GM21390 (cell line): ENCODE measurements at regions not wholly inside any gene's neighbourhood (a gene's known extent, or its start where the extent isn't known, plus 50 kb on each side); places are given as distances from the start of the nearest gene placed in this dataset.

Experiments
- ATAC-seq: cut with Tn5 transposase; IDR thresholded peaks from one replicate; pipeline ENCODE4 v1.9.1; 2021; ENCODE audit not compliant: unreplicated experiment

- ATAC-seq = no peak
Observed at GRCh38 chr2:81706856-81707255, 1402.3 kb upstream of the LRRTM1 start.

- no peak for ATAC-seq
Observed at GRCh38 chr2:81703831-81704230, 1399.3 kb upstream of the LRRTM1 start.

- no peak for ATAC-seq
Observed at GRCh38 chr2:81692566-81692965, 1388.0 kb upstream of the LRRTM1 start.

GRCh38 chr2:81675641-81676040, 1371.1 kb upstream of the LRRTM1 start:
- no peak for ATAC-seq

DNA sequence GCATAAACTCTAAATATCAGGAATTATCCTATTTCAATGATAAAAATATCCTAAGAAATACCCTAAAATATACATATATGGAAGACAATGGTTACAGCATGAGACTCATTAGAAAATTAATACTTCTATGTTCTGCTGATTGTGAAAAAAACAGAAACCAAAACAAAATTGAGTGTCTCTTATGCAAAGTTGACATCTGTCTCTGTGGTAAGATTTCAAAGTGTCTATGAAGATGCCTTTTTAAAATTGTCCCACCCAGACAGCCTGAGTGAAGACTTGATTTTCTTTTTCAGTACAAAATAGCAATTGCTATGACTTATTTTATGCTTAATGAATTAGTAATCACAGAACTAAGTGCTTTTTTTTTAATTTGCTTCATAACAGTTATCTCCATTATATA, 1368.4 kb upstream of the LRRTM1 start:
- no peak for ATAC-seq

- ATAC-seq = no peak
Observed at GRCh38 chr2:81672516-81672915, 1368.0 kb upstream of the LRRTM1 start.

- ATAC-seq = no peak
Observed at GRCh38 chr2:81670885-81671284, 1366.3 kb upstream of the LRRTM1 start.

DNA sequence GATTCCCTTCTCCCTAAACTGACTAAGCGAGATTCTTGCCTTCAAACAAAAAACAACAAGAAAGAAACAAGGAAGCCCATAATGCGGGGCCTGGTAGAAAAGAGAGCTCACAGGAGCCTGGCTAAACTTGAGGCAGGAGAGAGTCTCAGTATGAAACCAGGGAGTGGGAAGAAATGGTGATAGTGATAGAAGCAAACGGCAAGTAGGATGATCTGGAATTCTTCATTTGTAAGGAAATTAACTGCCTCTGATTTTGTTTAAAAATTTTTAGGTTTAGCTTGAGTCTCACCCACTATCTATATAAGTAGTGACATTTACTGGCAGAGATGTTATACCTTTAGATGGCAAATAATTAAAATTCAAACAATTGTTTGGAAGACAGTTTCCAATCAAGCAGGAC, 1356.5 kb upstream of the LRRTM1 start:
- ATAC-seq = no peak

DNA sequence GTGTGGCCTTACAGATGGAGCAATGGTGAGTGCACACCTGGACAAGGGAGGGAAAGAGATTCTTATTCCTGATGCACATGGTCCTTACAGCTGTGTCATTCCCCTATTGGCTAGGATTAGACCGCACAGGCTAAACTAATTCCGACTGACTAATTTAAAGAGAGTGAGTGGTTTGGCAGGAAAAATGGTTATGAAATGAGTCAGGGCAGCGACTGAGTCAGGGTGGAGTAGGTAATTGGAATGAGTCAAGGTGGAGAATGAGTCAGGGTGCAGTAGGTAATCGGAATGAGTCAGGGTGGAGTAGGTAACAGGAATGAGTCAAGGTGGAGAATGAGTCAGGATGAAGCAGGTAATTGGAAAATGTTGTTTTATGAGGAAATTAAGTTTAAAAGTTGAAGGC, 1353.7 kb upstream of the LRRTM1 start:
- ATAC-seq = no peak

- ATAC-seq = no peak
Observed at GRCh38 chr2:81650048-81650971, 1345.8 kb upstream of the LRRTM1 start.

- no peak for ATAC-seq
Observed at GRCh38 chr2:81648806-81649205, 1344.3 kb upstream of the LRRTM1 start.

DNA sequence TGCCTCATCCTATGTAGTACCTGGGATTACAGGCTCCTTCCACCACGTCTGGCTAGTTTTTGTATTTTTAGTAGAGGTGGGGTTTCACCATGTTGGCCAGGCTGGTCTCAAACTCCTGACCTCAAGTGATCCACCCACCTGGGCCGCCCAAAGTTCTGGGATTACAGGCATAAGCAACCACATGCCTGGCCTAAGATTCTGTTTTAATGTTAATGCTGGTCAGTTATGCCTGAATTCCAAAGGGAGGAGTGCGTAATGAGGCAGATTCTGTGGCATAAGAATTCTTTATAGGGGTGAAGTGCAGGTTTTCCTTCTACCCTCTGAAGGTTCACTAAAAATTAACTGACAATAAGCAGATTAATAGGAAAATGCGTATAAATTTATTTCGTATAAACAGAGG, 1343.8 kb upstream of the LRRTM1 start:
- ATAC-seq = no peak

- no peak for ATAC-seq
Observed at GRCh38 chr2:81647715-81648230, 1343.2 kb upstream of the LRRTM1 start.

- no peak for ATAC-seq
Observed at GRCh38 chr2:81645745-81646301, 1341.3 kb upstream of the LRRTM1 start.

- no peak for ATAC-seq
Observed at GRCh38 chr2:81644189-81644588, 1339.6 kb upstream of the LRRTM1 start.

DNA sequence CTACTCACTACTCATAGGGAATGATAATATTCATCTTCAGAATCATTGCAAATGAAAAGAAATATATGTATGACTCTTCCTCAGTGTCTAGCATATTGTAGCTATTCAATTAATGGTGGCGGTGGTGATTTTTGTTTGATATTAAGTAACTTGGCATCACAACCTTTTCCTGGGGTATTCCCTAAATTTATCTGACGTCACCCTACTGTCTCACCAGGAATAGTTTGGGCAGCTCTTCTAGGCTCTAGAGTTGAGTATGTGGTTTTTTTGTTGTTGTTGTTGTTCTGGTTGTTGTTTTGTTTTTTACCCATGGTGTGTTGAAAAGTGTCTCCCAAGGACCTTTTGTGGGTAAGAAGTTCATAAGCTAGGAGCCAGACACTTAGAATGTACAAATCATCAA, 1320.3 kb upstream of the LRRTM1 start:
- no peak for ATAC-seq

GRCh38 chr2:81600088-81600487, 1295.5 kb upstream of the LRRTM1 start:
- ATAC-seq = no peak

GRCh38 chr2:81598453-81598852, 1293.9 kb upstream of the LRRTM1 start:
- ATAC-seq = no peak

DNA sequence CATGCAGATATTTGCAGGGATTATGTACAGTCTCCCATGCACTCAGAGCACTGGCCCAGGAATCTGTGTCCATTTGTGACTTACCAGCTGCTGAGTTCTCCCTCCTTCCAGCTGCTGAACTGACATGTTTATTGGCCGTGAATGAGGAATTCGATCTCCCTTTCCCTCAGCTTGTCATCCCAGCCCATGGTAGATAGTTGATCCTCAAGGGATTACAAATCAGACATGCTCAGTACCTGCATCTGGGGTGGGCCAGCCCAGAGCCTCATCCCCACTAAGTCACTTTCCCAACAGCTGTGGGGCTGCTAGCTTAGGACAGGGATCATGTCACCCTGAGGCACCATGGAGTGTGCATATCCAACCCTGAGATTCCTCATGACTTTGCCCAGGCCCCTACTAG, 1284.9 kb upstream of the LRRTM1 start:
- ATAC-seq = no peak

- no peak for ATAC-seq
Observed at GRCh38 chr2:81583311-81584108, 1279.0 kb upstream of the LRRTM1 start.

DNA sequence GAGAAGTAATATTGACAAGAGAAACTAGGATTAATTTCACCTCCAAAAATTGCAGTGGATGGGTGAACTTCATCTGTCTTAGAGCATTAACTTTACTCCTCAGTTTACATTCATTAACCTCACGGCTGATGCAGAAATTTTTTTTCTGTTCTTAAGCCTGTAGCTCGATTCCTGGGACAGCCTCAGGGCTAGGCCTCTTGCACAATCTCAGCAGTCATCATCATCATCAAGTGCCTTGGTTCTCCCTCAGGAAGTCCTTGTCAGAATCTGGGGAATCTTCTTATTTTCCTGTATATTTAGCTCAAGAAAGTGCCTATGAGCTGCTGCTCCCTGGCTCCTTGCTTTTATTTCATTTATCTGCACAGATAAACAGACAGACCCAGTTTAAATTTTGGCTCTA, 1272.2 kb upstream of the LRRTM1 start:
- ATAC-seq = no peak
